K562 (cell line): ENCODE measurements at regions not wholly inside any gene's neighbourhood (a gene's known extent, or its start where the extent isn't known, plus 50 kb on each side); places are given as distances from the start of the nearest gene placed in this dataset.

Source experiments
- ATAC-seq: fragments of 200-7000 bp; cut with Tn5 transposase; 3 replicates; pipeline ENCODE4 v1.9.1; 2020; ENCODE audit warnings: moderate library complexity
- BruUV-seq: library from RNA; stranded (reverse); fragments of 400-500 nt; replicated peaks from 2 replicates; lab custom pipeline; 2021; lab: Mats Ljungman, UMichigan
- CTCF ChIA-PET: fragments of 300-600 bp; formaldehyde crosslinking; extraction: SDS; loops from one replicate; lab custom pipeline; 2021; ENCODE audit warnings: low intra/inter-chr PET ratio; lab: Yijun Ruan, JAX
- POLR2A ChIA-PET: fragments of 300-600, 350-650 bp; sonication (Branson Sonifier 250); formaldehyde crosslinking; extraction: SDS; loops from one replicate; lab custom pipeline; 2021; ENCODE audit warnings: antibody characterized with exemption, inconsistent platforms; lab: Yijun Ruan, JAX
- DNase-seq, 4 experiments: peaks; one replicate each; pipeline versions ENCODE4 v3.0.0 to v3.0.0-alpha.2; 2011 to 2018; ENCODE audit warnings: low spot score in 3 of 4, mixed read lengths in 3 of 4; ENCODE audit errors: extremely low read depth in 1 of 4
- FAIRE-seq: peaks from 2 replicates; lab custom pipeline; 2011; peaks lifted over from hg19 to GRCh38; lab: Jason Lieb, UNC
- H2AFZ ChIP-seq: 2 replicates; pipeline ENCODE4 v1.6.0; 2011; ENCODE audit warnings: low read depth, low read length, control low read depth, inconsistent platforms
- H3K27ac ChIP-seq: fragments of 200-600 bp; 3 replicates; pipeline ENCODE4 v1.8.0; 2011; ENCODE audit warnings: low read depth, mild to moderate bottlenecking, control low read depth, inconsistent platforms, low read length, moderate library complexity, mixed read lengths; ENCODE audit errors: extremely low read depth
- H3K27me3 ChIP-seq, 2 experiments: fragments of 300-600 bp in 1 of 2; 2 replicates in 1 of 2; 3 replicates in 1 of 2; pipeline versions ENCODE4 v1.6.0 to v1.8.0; 2011; ENCODE audit warnings: inconsistent platforms in 2 of 2, low read length in 2 of 2, mild to moderate bottlenecking in 1 of 2, mixed read lengths in 1 of 2, moderate library complexity in 1 of 2; ENCODE audit not compliant: control insufficient read depth in 2 of 2, insufficient read depth in 2 of 2
- H3K36me3 ChIP-seq: fragments of 300-600 bp; 3 replicates; pipeline ENCODE4 v1.8.0; 2011; ENCODE audit warnings: mild to moderate bottlenecking, low read length, inconsistent platforms; ENCODE audit not compliant: control insufficient read depth, insufficient read depth
- H3K4me1 ChIP-seq, 2 experiments: fragments of 200-600 bp in 1 of 2; replicated peaks in 1 of 2; 2 replicates in 1 of 2; 3 replicates in 1 of 2; pipeline versions ENCODE4 v1.5.1 to v1.8.0; 2011; ENCODE audit warnings: inconsistent platforms in 2 of 2, low read length in 2 of 2, mild to moderate bottlenecking in 1 of 2, mixed read lengths in 1 of 2, moderate library complexity in 1 of 2; ENCODE audit not compliant: control insufficient read depth in 2 of 2, insufficient read depth in 2 of 2
- H3K4me2 ChIP-seq: 2 replicates; pipeline ENCODE4 v1.6.1; 2011; ENCODE audit warnings: low read length, control low read depth, inconsistent platforms, mixed read lengths; ENCODE audit not compliant: insufficient read depth
- H3K4me3 ChIP-seq: fragments of 200-600 bp; sonication (generic), shearing (Covaris generic); 2 replicates; pipeline ENCODE4 v1.5.1; 2016; ENCODE audit warnings: control low read depth, inconsistent platforms
- H3K79me2 ChIP-seq: fragments of 200-600 bp; 3 replicates; pipeline ENCODE4 v1.8.0; 2011; ENCODE audit warnings: low read length, inconsistent platforms; ENCODE audit not compliant: control insufficient read depth, insufficient read depth
- H3K9ac ChIP-seq, 2 experiments: 2 replicates each; pipeline versions ENCODE4 v1.6.0 to v1.6.1; 2011; ENCODE audit warnings: low read depth in 2 of 2, low read length in 2 of 2, control low read depth in 1 of 2, inconsistent platforms in 1 of 2, mild to moderate bottlenecking in 1 of 2, mixed read lengths in 1 of 2; ENCODE audit not compliant: insufficient read depth in 1 of 2
- H3K9me1 ChIP-seq: one replicate; pipeline ENCODE4 v1.6.0; 2011; ENCODE audit warnings: inconsistent platforms, mild to moderate bottlenecking, low read length, moderate library complexity; ENCODE audit not compliant: control insufficient read depth, insufficient read depth
- H3K9me3 ChIP-seq: replicated peaks from 2 replicates; pipeline ENCODE4 v1.5.1; 2011; ENCODE audit warnings: low read depth, low read length, inconsistent platforms; ENCODE audit not compliant: control insufficient read depth, insufficient read depth
- H4K20me1 ChIP-seq: replicated peaks from 2 replicates; pipeline ENCODE4 v1.6.1; 2011; ENCODE audit warnings: low read length, inconsistent platforms, mixed read lengths; ENCODE audit not compliant: control insufficient read depth, insufficient read depth
- CBX8 ChIP-seq: fragments of 200-600 bp; sonication (generic); IDR thresholded peaks from 2 replicates; pipeline ENCODE4 v1.6.1; 2012; ENCODE audit warnings: borderline replicate concordance, mixed run types, low read depth, mild to moderate bottlenecking, moderate library complexity, mixed read lengths, low read length, control low read depth, inconsistent platforms; ENCODE audit not compliant: poor library complexity, severe bottlenecking; ENCODE audit errors: extremely low read depth
- E2F3 ChIP-seq: fragments of 250-450 bp; sonication (Bioruptor Pico); IDR thresholded peaks from 2 replicates; pipeline ENCODE4 v1.4.0; 2020; ENCODE audit warnings: mild to moderate bottlenecking
- ELF1 ChIP-seq: fragments of 200-800 bp; sonication (Bioruptor generic); IDR thresholded peaks from 2 replicates; pipeline ENCODE4 v1.6.1; 2016; ENCODE audit warnings: missing genetic modification characterization, missing compliant biosample characterization
- ESRRB ChIP-seq: fragments of 250-450 bp; sonication (Bioruptor Pico); IDR thresholded peaks from 2 replicates; pipeline ENCODE4 v1.5.0; 2020; ENCODE audit warnings: mild to moderate bottlenecking, moderate library complexity, borderline replicate concordance
- HMG20A ChIP-seq: fragments of 450-650 bp; formaldehyde crosslinking; conservative IDR thresholded peaks from 2 replicates; pipeline ENCODE4 v1.4.0; 2020; ENCODE audit warnings: mild to moderate bottlenecking, mixed read lengths
- PTRF ChIP-seq: fragments of 450-650 bp; IDR thresholded peaks from 2 replicates; pipeline ENCODE4 v1.6.1; 2016; ENCODE audit warnings: mild to moderate bottlenecking, missing genetic modification characterization, missing compliant biosample characterization
- SMARCA5 ChIP-seq: fragments of 450-650 bp; IDR thresholded peaks from 2 replicates; pipeline ENCODE4 v1.6.1; 2016
- STAT5A ChIP-seq: IDR thresholded peaks from 2 replicates; pipeline ENCODE4 v1.6.1; 2012; ENCODE audit warnings: low read length, inconsistent platforms, borderline replicate concordance
- ZBTB11 ChIP-seq, 3 experiments: fragments of 200-800 bp in 1 of 3; fragments of 250-450 bp in 1 of 3; fragments of 450-650 bp in 1 of 3; sonication (Bioruptor Pico) in 1 of 3; sonication (Bioruptor generic) in 1 of 3; formaldehyde crosslinking in 1 of 3; IDR thresholded peaks; 2 replicates each; pipeline versions ENCODE4 v1.6.1 to v1.8.0; 2016 to 2022; ENCODE audit warnings: mild to moderate bottlenecking in 2 of 3, missing genetic modification characterization in 2 of 3, missing compliant biosample characterization in 1 of 3, moderate library complexity in 1 of 3
- ZNF785 ChIP-seq: fragments of 250-450 bp; sonication (Bioruptor Pico); IDR thresholded peaks from 2 replicates; pipeline ENCODE4 v1.4.0; 2020; ENCODE audit warnings: mild to moderate bottlenecking
- WGBS: fragments of 100-300 bp; shearing (Covaris generic); methylation state at CpG from one replicate; pipeline ENCODE4 v1.1.6; 2016; ENCODE audit warnings: low coverage, mixed read lengths; ENCODE audit not compliant: insufficient coverage; ENCODE audit errors: missing lambda C conversion rate; 5-methylcytosine and 5-hydroxymethylcytosine counted together
- in situ Hi-C: fragments of 300-500 bp; cut with MboI; formaldehyde crosslinking; loops from 4 replicates; pipeline ENCODE4 v1.15.0; 2018; ENCODE audit warnings: inconsistent platforms, mixed read lengths
- intact Hi-C: fragments of 100-400 bp; cut with micrococcal nuclease; formaldehyde crosslinking; loops from 2 replicates; pipeline ENCODE4 v1.14.2; 2022
- TF ChIP-seq, protein P1 (sequence below): sonication (generic); formaldehyde crosslinking; IDR thresholded peaks from 2 replicates; pipeline ENCODE4 v1.8.0; 2023; ENCODE audit warnings: missing genetic modification reagents, mild to moderate bottlenecking, borderline replicate concordance

- Histone ChIP-seq H3K9ac (no peak overlapping the region), H3K27ac (no peak overlapping the region), H3K4me1 (0 out of 5 replicates have a peak, but pooled peaks cover 0 to 2% of the 10 kb centered on the region in 2 experiments), H3K9me3 (no peaks in the 10 kb centered on the region), H3K36me3 (no peaks in the 10 kb centered on the region), H3K4me3 (no peak overlapping the region), H3K9me1 (no peaks in the 10 kb centered on the region), H3K27me3 (peaks cover 4 to 10% of the 10 kb centered on the region in 2 experiments; a peak in 4 of 5 replicates), H4K20me1 (no peaks in the 10 kb centered on the region), H3K4me2 (no peak overlapping the region), H2AFZ (no peak overlapping the region), H3K79me2 (no peaks in the 10 kb centered on the region)
- in situ Hi-C loops = no loop called here
- intact Hi-C loops = no loop called here
- no peak for FAIRE-seq
- ChIA-PET POLR2A (no interaction called here), CTCF (no interaction called here)
- 3% methylated on average over 18 of the region's 20 CpGs for WGBS
- no peak for DNase-seq
- no TSS peak for BruUV-seq
- ATAC-seq = no peak
- TF ChIP-seq ELF1 (tag) (no peak), ZBTB11 (CRISPR knock-in tag; IDR thresholded peaks at IDR 0.05) (no peak), ESRRB (CRISPR knock-in tag) (no peak), HMG20A (CRISPR knock-in tag) (no peak), E2F3 (CRISPR knock-in tag) (no peak), STAT5A (no peak), ZNF785 (CRISPR knock-in tag) (no peak), PTRF (no peak), CBX8 (no peak), SMARCA5 (no peak)
- TF ChIP-seq, protein P1, sequence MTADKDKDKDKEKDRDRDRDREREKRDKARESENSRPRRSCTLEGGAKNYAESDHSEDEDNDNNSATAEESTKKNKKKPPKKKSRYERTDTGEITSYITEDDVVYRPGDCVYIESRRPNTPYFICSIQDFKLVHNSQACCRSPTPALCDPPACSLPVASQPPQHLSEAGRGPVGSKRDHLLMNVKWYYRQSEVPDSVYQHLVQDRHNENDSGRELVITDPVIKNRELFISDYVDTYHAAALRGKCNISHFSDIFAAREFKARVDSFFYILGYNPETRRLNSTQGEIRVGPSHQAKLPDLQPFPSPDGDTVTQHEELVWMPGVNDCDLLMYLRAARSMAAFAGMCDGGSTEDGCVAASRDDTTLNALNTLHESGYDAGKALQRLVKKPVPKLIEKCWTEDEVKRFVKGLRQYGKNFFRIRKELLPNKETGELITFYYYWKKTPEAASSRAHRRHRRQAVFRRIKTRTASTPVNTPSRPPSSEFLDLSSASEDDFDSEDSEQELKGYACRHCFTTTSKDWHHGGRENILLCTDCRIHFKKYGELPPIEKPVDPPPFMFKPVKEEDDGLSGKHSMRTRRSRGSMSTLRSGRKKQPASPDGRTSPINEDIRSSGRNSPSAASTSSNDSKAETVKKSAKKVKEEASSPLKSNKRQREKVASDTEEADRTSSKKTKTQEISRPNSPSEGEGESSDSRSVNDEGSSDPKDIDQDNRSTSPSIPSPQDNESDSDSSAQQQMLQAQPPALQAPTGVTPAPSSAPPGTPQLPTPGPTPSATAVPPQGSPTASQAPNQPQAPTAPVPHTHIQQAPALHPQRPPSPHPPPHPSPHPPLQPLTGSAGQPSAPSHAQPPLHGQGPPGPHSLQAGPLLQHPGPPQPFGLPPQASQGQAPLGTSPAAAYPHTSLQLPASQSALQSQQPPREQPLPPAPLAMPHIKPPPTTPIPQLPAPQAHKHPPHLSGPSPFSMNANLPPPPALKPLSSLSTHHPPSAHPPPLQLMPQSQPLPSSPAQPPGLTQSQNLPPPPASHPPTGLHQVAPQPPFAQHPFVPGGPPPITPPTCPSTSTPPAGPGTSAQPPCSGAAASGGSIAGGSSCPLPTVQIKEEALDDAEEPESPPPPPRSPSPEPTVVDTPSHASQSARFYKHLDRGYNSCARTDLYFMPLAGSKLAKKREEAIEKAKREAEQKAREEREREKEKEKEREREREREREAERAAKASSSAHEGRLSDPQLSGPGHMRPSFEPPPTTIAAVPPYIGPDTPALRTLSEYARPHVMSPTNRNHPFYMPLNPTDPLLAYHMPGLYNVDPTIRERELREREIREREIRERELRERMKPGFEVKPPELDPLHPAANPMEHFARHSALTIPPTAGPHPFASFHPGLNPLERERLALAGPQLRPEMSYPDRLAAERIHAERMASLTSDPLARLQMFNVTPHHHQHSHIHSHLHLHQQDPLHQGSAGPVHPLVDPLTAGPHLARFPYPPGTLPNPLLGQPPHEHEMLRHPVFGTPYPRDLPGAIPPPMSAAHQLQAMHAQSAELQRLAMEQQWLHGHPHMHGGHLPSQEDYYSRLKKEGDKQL = no peak
Observed at GRCh38 chr2:238518172-238518820, 91.6 kb downstream of the ASB1 start.
